ENCODE measurements at regions not wholly inside any gene's neighbourhood (a gene's known extent, or its start where the extent isn't known, plus 50 kb on each side); places are given as distances from the start of the nearest gene placed in this dataset.

GRCh38 chr7:33831389-33832141 lies 73.8 kb upstream of the BMPER start:
- TF ChIP-seq CTCF (IDR thresholded peaks at IDR 0.05) (no peak), POLR2A (IDR thresholded peaks at IDR 0.05) (no peak), EP300 (IDR thresholded peaks at IDR 0.05) (no peak)
